IMR-90 (cell line): ENCODE measurements at regions not wholly inside any gene's neighbourhood (a gene's known extent, or its start where the extent isn't known, plus 50 kb on each side); places are given as distances from the start of the nearest gene placed in this dataset.

Source experiments
- ATAC-seq: fragments of 200-7000 bp; cut with Tn5 transposase; 2 replicates; pipeline ENCODE4 v1.9.1; 2020; ENCODE audit warnings: low read depth, mild to moderate bottlenecking, moderate library complexity
- BruUV-seq: library from RNA; stranded (reverse); fragments of 400-500 nt; replicated peaks from 2 replicates; lab custom pipeline; 2021; lab: Mats Ljungman, UMichigan
- CTCF ChIA-PET: fragments of 300-600 bp; formaldehyde crosslinking; extraction: SDS; loops from one replicate; lab custom pipeline; 2021; ENCODE audit warnings: antibody characterized with exemption; lab: Yijun Ruan, JAX
- POLR2A ChIA-PET: fragments of 300-600 bp; sonication (Branson Sonifier 250); formaldehyde crosslinking; loops from one replicate; lab custom pipeline; 2022; ENCODE audit warnings: antibody characterized with exemption; ENCODE audit not compliant: unreplicated experiment; lab: Charles Lee
- DNase-seq: peaks from one replicate; pipeline ENCODE4 v3.0.0; 2013
- H2AFZ ChIP-seq: replicated peaks from 2 replicates; pipeline ENCODE3; 2013; ENCODE audit warnings: low read length, mild to moderate bottlenecking; ENCODE audit not compliant: poor library complexity
- H2AK5ac ChIP-seq: 2 replicates; pipeline ENCODE4 v1.6.1; 2013; ENCODE audit warnings: low read depth, low read length, inconsistent platforms
- H2AK9ac ChIP-seq: replicated peaks from 2 replicates; pipeline ENCODE3; 2013; ENCODE audit warnings: mild to moderate bottlenecking, low read depth, low read length, moderate library complexity; ENCODE audit not compliant: poor library complexity
- H2BK120ac ChIP-seq: 2 replicates; pipeline ENCODE4 v1.6.1; 2013; ENCODE audit warnings: low read depth, low read length, inconsistent platforms
- H2BK15ac ChIP-seq: 3 replicates; pipeline ENCODE4 v1.6.1; 2013; ENCODE audit warnings: low read depth, low read length, inconsistent platforms
- H2BK20ac ChIP-seq: 2 replicates; pipeline ENCODE4 v1.6.1; 2013; ENCODE audit warnings: low read depth, mild to moderate bottlenecking, inconsistent platforms, low read length, moderate library complexity
- H2BK5ac ChIP-seq: 2 replicates; pipeline ENCODE4 v1.6.1; 2013; ENCODE audit warnings: mild to moderate bottlenecking, low read depth, low read length, inconsistent platforms; ENCODE audit not compliant: poor library complexity, severe bottlenecking
- H3K14ac ChIP-seq: replicated peaks from 2 replicates; pipeline ENCODE4 v1.6.1; 2013; ENCODE audit warnings: low read depth, low read length, inconsistent platforms
- H3K18ac ChIP-seq: 2 replicates; pipeline ENCODE4 v1.6.1; 2013; ENCODE audit warnings: low read depth, low read length, control low read depth
- H3K23ac ChIP-seq: 2 replicates; pipeline ENCODE4 v1.6.1; 2013; ENCODE audit warnings: low read depth, low read length, inconsistent platforms
- H3K27ac ChIP-seq: 2 replicates; pipeline ENCODE4 v1.5.1; 2013; ENCODE audit warnings: mild to moderate bottlenecking, control low read depth, low read length; ENCODE audit not compliant: insufficient read depth
- H3K27me3 ChIP-seq: 2 replicates; pipeline ENCODE4 v1.6.1; 2013; ENCODE audit warnings: low read length; ENCODE audit not compliant: control insufficient read depth, insufficient read depth
- H3K36me3 ChIP-seq: 2 replicates; pipeline ENCODE4 v1.6.1; 2013; ENCODE audit warnings: low read length, mixed read lengths; ENCODE audit not compliant: control insufficient read depth, insufficient read depth
- H3K4ac ChIP-seq: 2 replicates; pipeline ENCODE4 v1.6.1; 2013; ENCODE audit warnings: low read depth, low read length, inconsistent platforms
- H3K4me1 ChIP-seq: 2 replicates; pipeline ENCODE4 v1.6.1; 2013; ENCODE audit warnings: low read length, mixed read lengths; ENCODE audit not compliant: control insufficient read depth, insufficient read depth
- H3K4me2 ChIP-seq: 2 replicates; pipeline ENCODE4 v1.6.1; 2013; ENCODE audit warnings: low read depth, mild to moderate bottlenecking, control low read depth, low read length, moderate library complexity
- H3K4me3 ChIP-seq: 2 replicates; pipeline ENCODE4 v1.5.1; 2013; ENCODE audit warnings: low read depth, mild to moderate bottlenecking, control low read depth, low read length, moderate library complexity; ENCODE audit not compliant: insufficient read depth
- H3K56ac ChIP-seq: 2 replicates; pipeline ENCODE4 v1.6.1; 2013; ENCODE audit warnings: low read length, inconsistent platforms; ENCODE audit not compliant: insufficient read depth; ENCODE audit errors: extremely low read depth
- H3K79me1 ChIP-seq, 2 experiments: 2 replicates each; pipeline ENCODE4 v1.6.1; 2013; ENCODE audit warnings: low read length in 2 of 2, inconsistent platforms in 1 of 2, low read depth in 1 of 2
- H3K9ac ChIP-seq: 2 replicates; pipeline ENCODE4 v1.6.1; 2013; ENCODE audit warnings: low read depth, low read length, control low read depth
- H3K9me1 ChIP-seq: 2 replicates; pipeline ENCODE4 v1.6.1; 2013; ENCODE audit warnings: low read length, inconsistent platforms; ENCODE audit not compliant: insufficient read depth
- H3K9me3 ChIP-seq: 2 replicates; pipeline ENCODE4 v1.6.1; 2013; ENCODE audit warnings: low read length; ENCODE audit not compliant: control insufficient read depth, insufficient read depth
- H4K20me1 ChIP-seq: 2 replicates; pipeline ENCODE4 v1.6.1; 2013; ENCODE audit warnings: low read length, inconsistent platforms; ENCODE audit not compliant: insufficient read depth
- H4K5ac ChIP-seq: 2 replicates; pipeline ENCODE4 v1.6.1; 2013; ENCODE audit warnings: mild to moderate bottlenecking, low read depth, low read length, control low read depth
- H4K8ac ChIP-seq, 2 experiments: 2 replicates each; pipeline ENCODE4 v1.6.1; 2013; ENCODE audit warnings: low read depth in 2 of 2, low read length in 2 of 2, control low read depth in 1 of 2, inconsistent platforms in 1 of 2
- H4K91ac ChIP-seq: 2 replicates; pipeline ENCODE4 v1.6.1; 2013; ENCODE audit warnings: low read depth, low read length, inconsistent platforms; ENCODE audit not compliant: insufficient read depth
- CHD1 ChIP-seq: IDR thresholded peaks from 2 replicates; pipeline ENCODE4 v1.6.1; 2012; ENCODE audit warnings: low read depth, low read length, improper control_type of control experiment
- CTCF ChIP-seq: conservative IDR thresholded peaks from 2 replicates; pipeline ENCODE4 v1.5.1; 2012; ENCODE audit warnings: mild to moderate bottlenecking, low read depth, low read length, improper control_type of control experiment
- FOS ChIP-seq: fragments of 150-350 bp; IDR thresholded peaks from 2 replicates; pipeline ENCODE4 v1.6.1; 2016; ENCODE audit warnings: low read depth, low read length
- MAFK ChIP-seq: IDR thresholded peaks from 2 replicates; pipeline ENCODE4 v1.6.1; 2012; ENCODE audit warnings: low read depth, low read length, improper control_type of control experiment
- MAZ ChIP-seq: IDR thresholded peaks from 2 replicates; pipeline ENCODE4 v1.6.1; 2012; ENCODE audit warnings: low read depth, mild to moderate bottlenecking, low read length, improper control_type of control experiment, moderate library complexity, borderline replicate concordance
- MXI1 ChIP-seq: IDR thresholded peaks from 2 replicates; pipeline ENCODE4 v1.6.1; 2012; ENCODE audit warnings: low read depth, mild to moderate bottlenecking, low read length, moderate library complexity, borderline replicate concordance
- NFE2L2 ChIP-seq: fragments of 150-350 bp; IDR thresholded peaks from 2 replicates; pipeline ENCODE4 v1.6.1; 2016; ENCODE audit warnings: low read depth, mild to moderate bottlenecking, low read length
- RAD21 ChIP-seq: IDR thresholded peaks from 2 replicates; pipeline ENCODE4 v1.6.1; 2012; ENCODE audit warnings: low read length, improper control_type of control experiment
- SMC3 ChIP-seq: fragments of 150-350 bp; IDR thresholded peaks from 2 replicates; pipeline ENCODE4 v1.6.1; 2016; ENCODE audit warnings: low read depth, mild to moderate bottlenecking, antibody characterized with exemption, low read length, moderate library complexity
- WGBS, 2 experiments: methylation state at CpG; one replicate each; pipeline versions ENCODE4 v1.1.5 to v1.1.7; 2013; ENCODE audit warnings: missing lambda C conversion rate in 2 of 2; ENCODE audit not compliant: insufficient read length in 1 of 2; ENCODE audit errors: extremely low coverage in 2 of 2; 5-methylcytosine and 5-hydroxymethylcytosine counted together
- dilution Hi-C: fragments of 300-500 bp; cut with HindIII; formaldehyde crosslinking; loops from one replicate; pipeline ENCODE4 v1.14.3; 2018; ENCODE audit warnings: low sequenced_read_pairs; ENCODE audit not compliant: unreplicated experiment
- in situ Hi-C: fragments of 300-500 bp; cut with MboI; formaldehyde crosslinking; loops from 3 replicates; pipeline ENCODE4 v1.14.3; 2019; ENCODE audit warnings: low sequenced_read_pairs, inconsistent platforms, mixed read lengths
- intact Hi-C: fragments of 100-400 bp; cut with micrococcal nuclease; formaldehyde crosslinking; loops from 2 replicates; pipeline ENCODE4 v1.10.0; 2022

GRCh38 chr4:74618659-74619058, 173.7 kb downstream of the AREG start:
- Histone ChIP-seq H3K9me1 (no peaks in the 10 kb centered on the region), H3K27me3 (peaks cover 9% of the 10 kb centered on the region), H3K4me3 (no peak overlapping the region), H3K4me2 (no peak overlapping the region), H4K20me1 (no peaks in the 10 kb centered on the region), H2BK120ac (no peak overlapping the region), H3K4ac (no peak overlapping the region), H3K9ac (no peak overlapping the region), H3K14ac (no peak overlapping the region), H2AK5ac (peak overlapping the region; percentile 36; the same call in 1 of the 2 replicates), H2BK20ac (no peak overlapping the region), H2BK15ac (0 out of 3 replicates have a peak overlapping the region, but pooled peaks have one; percentile 42), H3K23ac (no peak overlapping the region), H3K79me1 (no peaks in the 10 kb centered on the region), H2AFZ (no peak overlapping the region), H3K27ac (no peak overlapping the region; the same call in 1 of the 2 replicates), H4K5ac (peak overlapping the region; percentile 49; the same call in 1 of the 2 replicates), H3K36me3 (no peaks in the 10 kb centered on the region), H4K8ac (peak overlapping the region in 1 of 2 experiments; percentile 47; a peak in 1 of 4 replicates), H3K18ac (peak overlapping the region; percentile 83; the same call in 1 of the 2 replicates), H3K9me3 (no peaks in the 10 kb centered on the region), H4K91ac (0 out of 2 replicates have a peak overlapping the region, but pooled peaks have one; percentile 16), H3K56ac (no peak overlapping the region), H3K4me1 (peaks cover 6% of the 10 kb centered on the region), H2AK9ac (no peak overlapping the region), H2BK5ac (no peak overlapping the region)
- DNase-seq: peak; percentile 45
- in situ Hi-C loops: no loop called here
- intact Hi-C loops: no loop called here
- dilution Hi-C loops: no loop called here
- ChIA-PET POLR2A (no interaction called here), CTCF (interaction anchor here (1.5 kb wide), 1 partner anchor 87 kb away, joined by 6 read pairs; no protein-coding TSS in a partner anchor)
- WGBS, 2 experiments: 0% methylated on average over 1 of the region's 1 CpG; no CpG with 5 or more reads in 1 of the 2 experiments
- no peak for TF ChIP-seq CHD1
- no peak for TF ChIP-seq MXI1
- no peak for TF ChIP-seq SMC3
- no peak for TF ChIP-seq CTCF
- TF ChIP-seq MAZ: no peak
- no peak for TF ChIP-seq FOS
- no peak for TF ChIP-seq RAD21
- no peak for TF ChIP-seq NFE2L2
- TF ChIP-seq MAFK: no peak
- ATAC-seq: peak; percentile 63
- BruUV-seq: no TSS peak
